Activated CD4-positive, alpha-beta T cell treated with anti-CD3 and anti-CD28 coated beads, Interleukin-2, amount 10 ng/mL, durations not matched to agents 7 days and 5 days (primary cell): ENCODE measurements at regions not wholly inside any gene's neighbourhood (a gene's known extent, or its start where the extent isn't known, plus 50 kb on each side); places are given as distances from the start of the nearest gene placed in this dataset.

Experiments used
- CTCF ChIA-PET: fragments of 350-600 bp; sonication (Branson Sonifier 250); formaldehyde crosslinking; loops from one replicate; lab custom pipeline; 2021; ENCODE audit warnings: antibody characterized with exemption; lab: Charles Lee
- POLR2A ChIA-PET: fragments of 350-600 bp; sonication (Branson Sonifier 250); formaldehyde crosslinking; loops from one replicate; lab custom pipeline; 2021; ENCODE audit warnings: antibody characterized with exemption; lab: Charles Lee
- DNase-seq: peaks from one replicate; pipeline ENCODE4 v3.0.0-alpha.2; 2020
- H3K27ac Mint-ChIP-seq: one replicate; pipeline ENCODE4 v1.8.0; 2021; ENCODE audit warnings: mild to moderate bottlenecking, moderate library complexity, mixed read lengths
- H3K27me3 Mint-ChIP-seq: one replicate; pipeline ENCODE4 v1.8.0; 2021; ENCODE audit warnings: mixed read lengths
- H3K36me3 Mint-ChIP-seq: one replicate; pipeline ENCODE4 v1.8.0; 2021; ENCODE audit warnings: low read depth, mixed read lengths
- H3K4me1 Mint-ChIP-seq: one replicate; pipeline ENCODE4 v1.8.0; 2021; ENCODE audit warnings: mixed read lengths
- H3K4me3 Mint-ChIP-seq: one replicate; pipeline ENCODE4 v1.8.0; 2021; ENCODE audit warnings: mild to moderate bottlenecking, moderate library complexity, mixed read lengths
- H3K9me3 Mint-ChIP-seq: one replicate; pipeline ENCODE4 v1.8.0; 2021; ENCODE audit warnings: mixed read lengths

- no peak for DNase-seq
- Mint-ChIP-seq H3K27me3 (no peaks in the 10 kb centered on the region), H3K27ac (no peak overlapping the region), H3K36me3 (no peaks in the 10 kb centered on the region), H3K9me3 (peaks cover 2% of the 10 kb centered on the region), H3K4me3 (no peak overlapping the region), H3K4me1 (no peaks in the 10 kb centered on the region)
- POLR2A ChIA-PET: no interaction called here
- CTCF ChIA-PET: no interaction called here
These were observed 654.3 kb upstream of the KIF2B start for GRCh38 chr17:53168413-53168812.

GRCh38 chr17:53166731-53167130 lies 656.0 kb upstream of the KIF2B start:
- CTCF ChIA-PET: no interaction called here

GRCh38 chr17:53150101-53150698 lies 672.5 kb upstream of the KIF2B start:
- ChIA-PET POLR2A (no interaction called here), CTCF (no interaction called here)
- Mint-ChIP-seq H3K36me3 (no peaks in the 10 kb centered on the region), H3K27ac (no peak overlapping the region), H3K4me1 (no peaks in the 10 kb centered on the region), H3K9me3 (peaks cover 3% of the 10 kb centered on the region), H3K4me3 (no peak overlapping the region), H3K27me3 (no peaks in the 10 kb centered on the region)
- no peak for DNase-seq

More at GRCh38 chr17:53166731-53167130, 656.0 kb upstream of the KIF2B start:
- POLR2A ChIA-PET: no interaction called here
- DNase-seq: no peak
- no peaks in the 10 kb centered on the region for H3K36me3 Mint-ChIP-seq
- H3K4me3 Mint-ChIP-seq: no peak overlapping the region
- no peaks in the 10 kb centered on the region for H3K27me3 Mint-ChIP-seq
- peaks cover 2% of the 10 kb centered on the region for H3K9me3 Mint-ChIP-seq
- no peaks in the 10 kb centered on the region for H3K4me1 Mint-ChIP-seq
- no peak overlapping the region for H3K27ac Mint-ChIP-seq

GRCh38 chr17:53149316-53149715 lies 673.4 kb upstream of the KIF2B start:
- no peaks in the 10 kb centered on the region for H3K36me3 Mint-ChIP-seq
- H3K9me3 Mint-ChIP-seq: peaks cover 3% of the 10 kb centered on the region
- no peaks in the 10 kb centered on the region for H3K27me3 Mint-ChIP-seq
- no peaks in the 10 kb centered on the region for H3K4me1 Mint-ChIP-seq
- H3K4me3 Mint-ChIP-seq: no peak overlapping the region
- CTCF ChIA-PET: no interaction called here
- no peak overlapping the region for H3K27ac Mint-ChIP-seq
- POLR2A ChIA-PET: no interaction called here
- no peak for DNase-seq

- Mint-ChIP-seq H3K9me3 (peaks cover 3% of the 10 kb centered on the region), H3K4me3 (no peak overlapping the region), H3K27me3 (no peaks in the 10 kb centered on the region), H3K4me1 (no peaks in the 10 kb centered on the region), H3K27ac (no peak overlapping the region), H3K36me3 (no peaks in the 10 kb centered on the region)
- CTCF ChIA-PET: no interaction called here
- POLR2A ChIA-PET: no interaction called here
- DNase-seq: no peak
These were observed 674.7 kb upstream of the KIF2B start for GRCh38 chr17:53148058-53148457.

- ChIA-PET CTCF (no interaction called here), POLR2A (no interaction called here)
- no peaks in the 10 kb centered on the region for H3K9me3 Mint-ChIP-seq
- no peak overlapping the region for H3K4me3 Mint-ChIP-seq
- no peaks in the 10 kb centered on the region for H3K36me3 Mint-ChIP-seq
- no peaks in the 10 kb centered on the region for H3K27me3 Mint-ChIP-seq
- DNase-seq: no peak
- H3K27ac Mint-ChIP-seq: no peak overlapping the region
- H3K4me1 Mint-ChIP-seq: no peaks in the 10 kb centered on the region
These were observed 679.8 kb upstream of the KIF2B start for GRCh38 chr17:53142890-53143289.

GRCh38 chr17:53141731-53142130 lies 681.0 kb upstream of the KIF2B start:
- no peaks in the 10 kb centered on the region for H3K36me3 Mint-ChIP-seq
- no peaks in the 10 kb centered on the region for H3K9me3 Mint-ChIP-seq
- H3K4me1 Mint-ChIP-seq: no peaks in the 10 kb centered on the region
- no peak overlapping the region for H3K4me3 Mint-ChIP-seq
- H3K27me3 Mint-ChIP-seq: no peaks in the 10 kb centered on the region
- POLR2A ChIA-PET: no interaction called here
- no peak overlapping the region for H3K27ac Mint-ChIP-seq
- CTCF ChIA-PET: no interaction called here
- no peak for DNase-seq

- H3K27me3 Mint-ChIP-seq: no peaks in the 10 kb centered on the region
- DNase-seq: no peak
- CTCF ChIA-PET: no interaction called here
- H3K4me1 Mint-ChIP-seq: no peaks in the 10 kb centered on the region
- H3K9me3 Mint-ChIP-seq: no peaks in the 10 kb centered on the region
- no peaks in the 10 kb centered on the region for H3K36me3 Mint-ChIP-seq
- no peak overlapping the region for H3K4me3 Mint-ChIP-seq
- no peak overlapping the region for H3K27ac Mint-ChIP-seq
- POLR2A ChIA-PET: no interaction called here
These were observed 681.4 kb upstream of the KIF2B start for GRCh38 chr17:53141280-53141679.

- no peaks in the 10 kb centered on the region for H3K9me3 Mint-ChIP-seq
- DNase-seq: no peak
- no peaks in the 10 kb centered on the region for H3K36me3 Mint-ChIP-seq
- POLR2A ChIA-PET: no interaction called here
- CTCF ChIA-PET: no interaction called here
- H3K27ac Mint-ChIP-seq: no peak overlapping the region
- H3K4me3 Mint-ChIP-seq: no peak overlapping the region
- H3K27me3 Mint-ChIP-seq: no peaks in the 10 kb centered on the region
- H3K4me1 Mint-ChIP-seq: no peaks in the 10 kb centered on the region
These were observed 684.9 kb upstream of the KIF2B start for GRCh38 chr17:53137869-53138268.

- H3K27ac Mint-ChIP-seq: no peak overlapping the region
- H3K36me3 Mint-ChIP-seq: no peaks in the 10 kb centered on the region
- DNase-seq: no peak
- no peak overlapping the region for H3K4me3 Mint-ChIP-seq
- H3K9me3 Mint-ChIP-seq: no peaks in the 10 kb centered on the region
- POLR2A ChIA-PET: no interaction called here
- no peaks in the 10 kb centered on the region for H3K27me3 Mint-ChIP-seq
- no peaks in the 10 kb centered on the region for H3K4me1 Mint-ChIP-seq
- CTCF ChIA-PET: no interaction called here
These were observed 686.8 kb upstream of the KIF2B start for GRCh38 chr17:53135969-53136368.

- Mint-ChIP-seq H3K27me3 (no peaks in the 10 kb centered on the region), H3K4me3 (no peak overlapping the region), H3K4me1 (no peaks in the 10 kb centered on the region), H3K27ac (no peak overlapping the region), H3K36me3 (no peaks in the 10 kb centered on the region), H3K9me3 (peaks cover 2% of the 10 kb centered on the region)
- ChIA-PET POLR2A (no interaction called here), CTCF (interaction anchor here (0.8 kb wide), 1 partner anchor 21 kb away, joined by 3 read pairs; no protein-coding TSS in a partner anchor)
- no peak for DNase-seq
These were observed 688.2 kb upstream of the KIF2B start for GRCh38 chr17:53134548-53134947.

- Mint-ChIP-seq H3K4me1 (no peaks in the 10 kb centered on the region), H3K27me3 (no peaks in the 10 kb centered on the region), H3K27ac (no peak overlapping the region), H3K9me3 (peaks cover 4% of the 10 kb centered on the region), H3K4me3 (no peak overlapping the region), H3K36me3 (no peaks in the 10 kb centered on the region)
- ChIA-PET CTCF (no interaction called here), POLR2A (no interaction called here)
- DNase-seq: no peak
These were observed 688.9 kb upstream of the KIF2B start for GRCh38 chr17:53133876-53134275.

GRCh38 chr17:53129863-53130262 lies 692.9 kb upstream of the KIF2B start:
- H3K36me3 Mint-ChIP-seq: no peaks in the 10 kb centered on the region

GRCh38 chr17:53127331-53127730 lies 695.4 kb upstream of the KIF2B start:
- no peaks in the 10 kb centered on the region for H3K27me3 Mint-ChIP-seq
- DNase-seq: no peak
- ChIA-PET CTCF (no interaction called here), POLR2A (no interaction called here)
- H3K27ac Mint-ChIP-seq: no peak overlapping the region
- H3K4me1 Mint-ChIP-seq: no peaks in the 10 kb centered on the region
- H3K36me3 Mint-ChIP-seq: no peaks in the 10 kb centered on the region
- H3K9me3 Mint-ChIP-seq: peaks cover 4% of the 10 kb centered on the region
- no peak overlapping the region for H3K4me3 Mint-ChIP-seq

More at GRCh38 chr17:53129863-53130262, 692.9 kb upstream of the KIF2B start:
- Mint-ChIP-seq H3K27me3 (no peaks in the 10 kb centered on the region), H3K27ac (no peak overlapping the region), H3K9me3 (peaks cover 4% of the 10 kb centered on the region), H3K4me1 (no peaks in the 10 kb centered on the region), H3K4me3 (no peak overlapping the region)
- CTCF ChIA-PET: no interaction called here
- no peak for DNase-seq
- POLR2A ChIA-PET: no interaction called here
